NCI-H1694 (cell line): ENCODE measurements at regions not wholly inside any gene's neighbourhood (a gene's known extent, or its start where the extent isn't known, plus 50 kb on each side); places are given as distances from the start of the nearest gene placed in this dataset.

Experiments
- DNase-seq: peaks from one replicate; lab custom pipeline; 2025; lab: John Stamatoyannopoulos, UW

- DNase-seq: no peak
These were observed 664.0 kb upstream of the HS6ST1 start for GRCh38 chr2:128982670-128983069.

DNA sequence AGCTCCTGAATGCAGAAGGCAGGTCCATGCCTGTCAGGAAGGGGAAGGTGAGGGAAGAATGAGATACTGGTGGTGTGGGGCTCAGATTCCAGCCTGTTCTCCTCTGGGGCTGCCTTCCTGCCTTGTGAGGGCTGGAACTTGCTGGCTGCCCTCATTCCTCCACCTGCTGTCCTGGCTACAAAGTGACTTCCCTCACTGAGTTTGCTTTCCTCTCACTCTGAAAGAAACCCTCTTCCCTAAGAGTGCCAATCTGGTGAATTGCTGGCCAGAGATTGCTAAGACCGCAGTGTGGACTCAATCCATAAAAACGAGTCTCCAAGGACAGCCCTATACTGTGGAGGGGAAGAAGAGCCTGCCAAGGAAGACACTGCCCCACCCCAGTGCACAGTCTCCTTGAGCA lies 664.4 kb upstream of the HS6ST1 start:
- no peak for DNase-seq

- DNase-seq: peak; percentile 43
These were observed 665.4 kb upstream of the HS6ST1 start for GRCh38 chr2:128984081-128984480.

DNA sequence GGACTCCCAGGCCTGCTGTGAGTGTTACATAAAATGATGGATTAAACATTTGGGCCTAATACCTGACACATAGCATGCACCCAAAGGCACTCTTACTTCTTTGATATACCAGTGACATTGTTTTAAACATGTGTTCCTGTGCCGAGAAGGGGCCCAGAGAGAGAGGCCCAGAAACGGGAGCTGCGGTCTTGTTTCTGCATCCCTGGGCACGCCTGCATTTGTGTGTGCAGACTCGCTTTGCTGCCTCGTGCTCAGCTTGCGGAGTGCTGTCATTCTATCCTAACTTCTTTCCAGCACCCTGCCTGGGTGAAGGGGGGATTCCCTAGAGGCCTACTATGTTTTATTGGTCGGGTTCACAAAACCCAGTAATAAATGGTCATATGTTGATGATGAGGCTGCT lies 666.2 kb upstream of the HS6ST1 start:
- no peak for DNase-seq

GRCh38 chr2:128986026-128986715 lies 667.5 kb upstream of the HS6ST1 start:
- peak; percentile 6 for DNase-seq

- DNase-seq: no peak
These were observed 668.2 kb upstream of the HS6ST1 start for GRCh38 chr2:128986867-128987268.

- DNase-seq: no peak
These were observed 669.7 kb upstream of the HS6ST1 start for GRCh38 chr2:128988326-128988725.

DNA sequence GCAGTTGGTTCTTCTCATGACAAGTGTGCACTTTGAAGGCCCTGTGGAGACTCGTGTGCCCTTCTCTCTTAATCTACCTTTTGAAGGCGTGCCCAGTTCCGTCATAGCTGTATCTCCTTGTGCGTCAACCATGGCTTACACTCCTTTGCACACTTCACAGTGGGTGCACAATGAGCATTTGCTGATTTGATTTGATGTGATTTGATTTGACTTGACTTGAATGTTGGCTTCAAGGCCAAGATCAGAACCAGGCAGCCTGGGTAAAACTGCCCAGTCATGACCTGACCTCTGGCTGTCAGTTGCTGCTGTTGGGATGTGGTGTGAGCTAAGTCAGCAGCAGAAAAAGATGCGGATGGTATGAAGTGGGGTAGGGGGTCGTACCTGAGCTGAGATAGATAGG lies 670.3 kb upstream of the HS6ST1 start:
- no peak for DNase-seq

DNA sequence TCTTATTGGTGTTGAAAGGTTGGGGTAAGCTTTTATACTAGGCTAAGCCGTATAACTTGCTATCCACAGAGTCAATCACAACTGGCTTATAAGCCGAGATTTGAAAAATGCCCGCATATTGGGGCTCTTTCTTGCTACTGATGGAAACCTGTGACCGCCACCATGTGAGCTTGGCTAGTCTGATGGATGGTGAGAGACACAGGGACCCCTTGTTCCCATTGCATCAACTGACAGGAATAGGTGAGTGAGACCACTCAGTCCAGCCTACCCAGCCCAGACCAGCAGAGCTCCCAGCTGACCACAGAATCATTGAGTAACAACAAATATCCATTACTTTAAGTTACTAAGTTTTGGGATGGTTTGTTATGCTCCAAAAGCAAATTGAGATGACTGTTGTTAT lies 676.4 kb upstream of the HS6ST1 start:
- no peak for DNase-seq

- no peak for DNase-seq
These were observed 677.4 kb upstream of the HS6ST1 start for GRCh38 chr2:128996078-128996477.

GRCh38 chr2:128997166-128997866 lies 678.6 kb upstream of the HS6ST1 start:
- no peak for DNase-seq

GRCh38 chr2:129001926-129002325 lies 683.3 kb upstream of the HS6ST1 start:
- no peak for DNase-seq

- DNase-seq: no peak
These were observed 684.1 kb upstream of the HS6ST1 start for GRCh38 chr2:129002751-129003150.

DNA sequence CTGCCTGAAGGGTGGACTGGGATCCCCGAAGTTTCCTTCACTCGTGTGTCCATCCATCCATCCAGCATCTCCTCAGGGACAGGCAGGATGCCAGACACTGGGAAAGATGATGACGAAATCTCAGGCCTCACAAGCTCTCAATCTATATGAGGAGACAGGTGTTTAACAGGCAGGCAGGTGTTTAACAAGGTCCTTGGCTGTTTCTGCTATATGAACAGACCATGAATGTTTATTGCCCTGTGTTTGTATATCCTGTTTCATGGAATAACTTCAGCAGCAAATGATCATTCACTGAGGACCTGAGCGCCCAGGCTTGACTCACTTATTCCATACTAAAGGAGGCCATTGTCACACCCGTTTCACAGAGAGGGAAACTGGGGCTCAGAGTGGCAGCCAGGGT lies 685.8 kb upstream of the HS6ST1 start:
- no peak for DNase-seq

DNA sequence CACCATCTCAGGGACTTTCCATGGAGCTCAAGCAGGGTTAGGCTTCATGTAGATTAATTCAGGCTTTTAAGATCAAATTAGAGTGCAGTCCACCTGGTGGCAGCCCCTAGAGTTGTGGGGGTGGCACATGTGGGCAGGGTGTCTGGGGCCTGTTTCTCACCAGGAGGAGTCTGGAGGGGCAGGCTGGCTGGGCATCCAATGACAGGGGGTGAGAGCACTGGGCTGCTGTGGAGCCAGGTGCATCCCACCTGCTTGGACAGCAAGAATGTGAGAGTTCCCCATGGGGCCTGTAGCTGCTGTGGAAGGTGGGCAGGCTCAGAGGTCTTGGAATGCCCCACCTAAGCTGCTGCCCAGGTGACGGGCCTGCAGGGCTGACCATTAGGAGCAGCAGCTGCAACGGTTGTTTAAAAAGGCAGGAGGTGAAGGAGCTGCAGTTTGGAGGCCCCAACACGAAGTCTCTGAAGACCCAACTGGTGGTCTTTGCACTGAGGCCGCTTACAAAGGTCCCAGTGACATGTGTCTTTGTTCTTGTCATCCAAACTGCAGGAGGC lies 686.3 kb upstream of the HS6ST1 start:
- DNase-seq: no peak

GRCh38 chr2:129006135-129006886 lies 687.6 kb upstream of the HS6ST1 start:
- no peak for DNase-seq

DNA sequence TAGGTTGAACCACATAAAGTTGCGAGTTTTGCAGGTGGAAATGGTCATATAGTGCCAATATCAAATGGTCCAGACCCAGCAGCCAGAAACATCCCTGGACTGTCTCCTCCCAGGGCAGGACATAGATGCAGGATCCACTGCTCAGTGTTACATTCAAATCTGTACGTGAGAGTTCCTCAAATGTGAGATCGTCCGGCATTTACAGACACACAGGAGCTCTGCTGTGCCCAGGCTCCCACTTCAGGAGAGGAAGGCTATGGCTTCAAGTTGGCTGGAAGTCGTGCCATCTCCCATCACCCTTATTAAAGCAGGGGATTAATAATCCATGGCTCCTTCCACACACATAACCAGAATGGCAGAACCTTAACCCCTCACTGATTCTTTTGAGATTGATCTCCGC lies 688.2 kb upstream of the HS6ST1 start:
- no peak for DNase-seq

DNA sequence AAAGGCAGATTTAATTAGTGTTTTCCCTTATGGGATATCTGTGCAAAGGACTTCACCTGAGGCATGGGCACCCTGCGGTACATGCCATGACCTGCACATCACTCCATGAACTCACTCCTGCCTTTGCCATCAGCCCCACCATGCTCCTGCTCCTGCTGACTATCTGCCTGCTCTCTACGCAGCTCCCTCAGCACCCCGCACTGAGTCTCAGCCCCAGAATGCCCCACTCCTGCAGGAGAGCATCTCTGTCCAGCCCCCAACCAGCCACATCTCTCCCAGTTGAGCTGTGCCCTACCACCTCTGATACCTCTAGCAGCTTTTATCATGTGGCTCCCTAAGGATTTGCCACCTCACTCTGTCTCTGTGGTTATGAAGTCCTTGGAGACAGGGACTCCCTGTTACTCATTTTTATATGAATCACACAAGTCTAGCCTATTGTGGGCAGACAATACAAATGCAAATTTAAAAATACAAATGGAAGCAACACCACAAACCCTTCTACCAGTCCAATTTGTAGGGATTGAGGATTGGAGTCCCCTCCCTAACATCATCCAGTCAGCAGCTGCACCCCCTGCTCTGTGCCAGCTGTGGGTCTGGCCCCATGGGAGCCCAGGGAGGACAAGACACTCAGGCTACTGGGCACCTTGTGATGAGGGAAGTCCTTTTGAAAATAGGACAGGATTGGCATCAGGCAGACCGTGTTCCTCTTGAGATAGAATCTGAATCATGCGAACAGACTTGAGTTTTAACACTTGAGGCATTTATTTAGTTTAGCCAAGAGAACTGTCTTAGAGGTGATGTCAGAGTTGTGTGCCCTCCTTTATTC lies 689.6 kb upstream of the HS6ST1 start:
- no peak for DNase-seq

DNA sequence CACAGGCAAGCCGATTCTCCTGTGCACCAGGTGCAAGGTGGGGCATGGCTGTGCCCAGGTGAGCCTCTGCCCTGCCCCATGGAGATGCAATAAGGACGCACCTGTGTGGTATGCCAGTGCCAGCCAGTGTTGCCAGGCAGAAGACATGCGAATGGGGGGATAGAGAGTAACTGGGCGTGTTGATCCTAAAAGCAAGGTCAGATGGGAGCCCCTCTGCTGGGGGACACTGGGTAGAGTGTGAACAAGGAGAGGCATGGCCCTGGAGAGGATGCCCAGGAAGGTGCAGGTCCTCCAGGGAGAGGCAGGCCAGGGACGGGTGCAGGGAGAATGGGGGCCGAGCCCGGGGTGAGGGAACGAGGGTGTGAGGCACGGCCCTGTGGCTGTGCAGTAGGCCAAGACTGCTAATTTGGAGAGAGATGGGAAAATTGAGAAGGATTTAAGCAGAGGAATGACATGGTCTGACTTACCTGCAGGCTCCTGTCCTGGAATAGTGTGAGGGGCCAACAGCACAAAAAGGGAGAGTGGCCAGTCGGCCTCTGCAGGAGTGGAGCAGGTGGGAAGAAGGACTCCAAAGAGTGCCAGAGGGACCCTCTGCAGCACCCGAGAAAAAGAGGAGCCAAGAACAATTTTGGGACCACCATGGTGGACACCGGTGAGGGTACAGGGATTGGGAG lies 690.4 kb upstream of the HS6ST1 start:
- no peak for DNase-seq

DNA sequence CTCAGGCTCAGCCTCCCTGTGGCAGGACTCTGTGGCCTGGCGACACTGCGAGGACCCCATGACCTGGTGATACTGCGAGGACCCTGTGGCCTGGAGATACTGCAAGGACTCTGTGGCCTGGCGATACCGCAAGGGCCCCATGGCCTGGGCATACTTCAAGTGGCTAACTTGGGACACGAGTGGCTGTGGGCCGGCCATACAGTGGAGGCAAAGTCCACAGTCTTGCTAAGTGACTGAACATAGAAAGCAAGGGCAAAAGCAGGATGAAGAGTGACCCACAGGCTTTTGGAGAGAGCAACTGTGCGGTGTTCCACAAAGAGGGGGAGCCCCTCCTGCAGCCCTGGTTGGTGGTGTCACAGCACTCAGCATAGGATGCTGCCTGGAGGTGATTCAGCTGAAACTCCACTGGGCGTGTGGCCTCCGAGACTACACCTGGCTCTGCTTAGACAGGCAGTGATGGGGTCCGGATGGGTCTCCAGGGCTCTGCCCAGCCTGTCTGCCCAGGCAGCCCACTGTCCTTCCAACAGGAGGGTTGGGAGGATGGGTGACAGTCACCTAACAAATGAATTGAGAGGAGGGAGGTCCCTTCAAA lies 691.0 kb upstream of the HS6ST1 start:
- DNase-seq: no peak

DNA sequence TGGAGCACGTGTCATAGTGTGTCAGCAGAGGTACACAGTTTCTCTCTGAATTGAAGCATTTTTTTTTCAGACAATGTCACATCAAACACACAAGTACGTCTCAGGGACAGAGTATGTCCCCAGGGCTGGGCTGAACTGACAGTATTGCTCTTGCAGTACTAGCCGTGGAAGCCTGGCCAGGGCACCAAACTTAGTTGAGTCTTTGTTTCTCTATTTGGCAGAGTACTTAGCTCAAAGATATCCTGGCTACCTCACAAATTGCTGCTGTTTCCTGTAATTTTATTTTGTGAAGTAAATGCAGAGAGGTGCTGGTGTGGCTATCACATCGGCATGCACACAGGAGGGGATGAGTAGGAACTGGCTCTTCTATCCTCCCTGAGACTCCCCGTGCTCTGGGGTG lies 691.6 kb upstream of the HS6ST1 start:
- DNase-seq: no peak
